Astrocyte (in vitro differentiated cells and primary cell): ENCODE measurements at regions not wholly inside any gene's neighbourhood (a gene's known extent, or its start where the extent isn't known, plus 50 kb on each side); places are given as distances from the start of the nearest gene placed in this dataset.
"Not testable (repeated sequence)": the region's sequence is repeated elsewhere in the genome, so short reads cannot be mapped to it uniquely, and the experiment has no call there.

Source experiments
- CTCF ChIP-seq: IDR thresholded peaks from 2 replicates; pipeline ENCODE4 v1.5.1; 2011; ENCODE audit warnings: low read depth, mild to moderate bottlenecking, inconsistent platforms, low read length, moderate library complexity; ENCODE audit not compliant: insufficient read depth
- EZH2 ChIP-seq: IDR thresholded peaks from 2 replicates; pipeline ENCODE4 v1.6.1; 2012; ENCODE audit warnings: mild to moderate bottlenecking, low read length, inconsistent platforms; ENCODE audit not compliant: insufficient read depth

GRCh38 chr16:29296176-29296575 is 110.3 kb downstream of the NPIPB11 start:
- TF ChIP-seq CTCF, EZH2: not testable (repeated sequence)
